Loucy (cell line): ENCODE measurements at regions not wholly inside any gene's neighbourhood (a gene's known extent, or its start where the extent isn't known, plus 50 kb on each side); places are given as distances from the start of the nearest gene placed in this dataset.

Experiments
- H2AFZ ChIP-seq: fragments of 200-600 bp; sonication (generic); 2 replicates; pipeline ENCODE4 v1.6.0; 2016; ENCODE audit warnings: antibody characterized with exemption, mild to moderate bottlenecking, low read length, moderate library complexity
- H3F3A ChIP-seq: fragments of 200-600 bp; 2 replicates; pipeline ENCODE4 v1.6.0; 2016; ENCODE audit warnings: antibody characterized with exemption, low read depth, mild to moderate bottlenecking
- H3K27me3 ChIP-seq: fragments of 200-600 bp; sonication (generic); 2 replicates; pipeline ENCODE4 v1.6.1; 2014; ENCODE audit warnings: low read length, mild to moderate bottlenecking; ENCODE audit not compliant: insufficient read depth, poor library complexity, severe bottlenecking
- H3K36me3 ChIP-seq: fragments of 200-600 bp; sonication (generic); 2 replicates; pipeline ENCODE4 v1.6.1; 2016; ENCODE audit warnings: low read length; ENCODE audit not compliant: insufficient read depth
- H3K4me1 ChIP-seq: fragments of 200-600 bp; sonication (generic); 2 replicates; pipeline ENCODE4 v1.5.1; 2014; ENCODE audit warnings: low read length, mild to moderate bottlenecking; ENCODE audit not compliant: insufficient read depth, poor library complexity, severe bottlenecking
- H3K4me2 ChIP-seq: fragments of 200-600 bp; sonication (generic); 2 replicates; pipeline ENCODE4 v1.6.0; 2014; ENCODE audit warnings: antibody characterized with exemption, low read length, low read depth, mild to moderate bottlenecking; ENCODE audit not compliant: poor library complexity, severe bottlenecking
- H3K4me3 ChIP-seq: fragments of 200-600 bp; sonication (generic); 2 replicates; pipeline ENCODE4 v1.5.1; 2014; ENCODE audit warnings: low read length, mild to moderate bottlenecking, mixed read lengths; ENCODE audit not compliant: poor library complexity, severe bottlenecking
- H3K79me2 ChIP-seq: fragments of 200-600 bp; sonication (generic); 2 replicates; pipeline ENCODE4 v1.6.1; 2014; ENCODE audit warnings: low read length; ENCODE audit not compliant: insufficient read depth
- H3K9ac ChIP-seq: fragments of 200-600 bp; sonication (generic); 2 replicates; pipeline ENCODE4 v1.6.0; 2014; ENCODE audit warnings: mild to moderate bottlenecking, low read depth, low read length, moderate library complexity; ENCODE audit not compliant: poor library complexity, severe bottlenecking
- H3K9me2 ChIP-seq: fragments of 200-600 bp; sonication (generic); replicated peaks from 2 replicates; pipeline ENCODE4 v1.6.1; 2016; ENCODE audit warnings: low read depth, low read length, mixed read lengths
- H3K9me3 ChIP-seq: fragments of 200-600 bp; sonication (generic); 2 replicates; pipeline ENCODE4 v1.6.1; 2014; ENCODE audit warnings: mild to moderate bottlenecking, antibody characterized with exemption, low read length, low read depth; ENCODE audit not compliant: insufficient read depth
- H4K20me1 ChIP-seq: fragments of 200-600 bp; sonication (generic); 2 replicates; pipeline ENCODE4 v1.6.0; 2014; ENCODE audit warnings: antibody characterized with exemption, low read length, mild to moderate bottlenecking; ENCODE audit not compliant: insufficient read depth, poor library complexity, severe bottlenecking
- EZH2phosphoT487 ChIP-seq: fragments of 200-600 bp; IDR thresholded peaks from 2 replicates; pipeline ENCODE4 v1.6.1; 2018; ENCODE audit warnings: antibody characterized with exemption, mild to moderate bottlenecking, moderate library complexity, borderline replicate concordance
- TF ChIP-seq, protein P1 (sequence below): fragments of 200-600 bp; sonication (generic); conservative IDR thresholded peaks from 2 replicates; pipeline ENCODE4 v1.5.1; 2014; ENCODE audit warnings: mild to moderate bottlenecking, antibody characterized with exemption, low read length

DNA sequence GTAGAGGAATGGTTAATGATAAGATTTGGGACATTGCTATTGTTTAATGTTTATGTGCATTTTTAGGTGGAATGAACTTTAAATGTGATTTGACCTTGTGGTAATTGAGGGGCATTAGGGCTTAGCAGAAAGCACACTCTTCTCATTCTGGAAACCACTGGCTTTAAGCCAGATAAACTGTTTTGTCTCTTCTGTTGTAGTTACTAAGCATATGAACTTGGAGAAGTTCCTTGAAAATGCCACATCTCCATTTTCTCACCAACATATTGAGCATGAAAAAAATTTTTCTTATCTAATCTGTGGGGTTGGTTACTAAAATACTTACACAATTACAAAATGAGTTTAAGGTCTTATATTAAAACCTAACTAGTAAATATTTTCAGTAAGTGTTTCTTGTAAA is 70.8 kb upstream of the FSHR start:
- Histone ChIP-seq H3K27me3 (no peaks in the 10 kb centered on the region), H3K36me3 (no peaks in the 10 kb centered on the region), H3K9me3 (no peaks in the 10 kb centered on the region), H3K4me2 (no peak overlapping the region), H3K79me2 (no peaks in the 10 kb centered on the region), H3K9me2 (0 out of 2 replicates have a peak, but pooled peaks cover 5% of the 10 kb centered on the region), H4K20me1 (no peaks in the 10 kb centered on the region), H3K4me1 (no peaks in the 10 kb centered on the region), H3K9ac (no peak overlapping the region), H2AFZ (no peak overlapping the region), H3F3A (no peaks in the 10 kb centered on the region), H3K4me3 (no peak overlapping the region)
- TF ChIP-seq, protein P1, sequence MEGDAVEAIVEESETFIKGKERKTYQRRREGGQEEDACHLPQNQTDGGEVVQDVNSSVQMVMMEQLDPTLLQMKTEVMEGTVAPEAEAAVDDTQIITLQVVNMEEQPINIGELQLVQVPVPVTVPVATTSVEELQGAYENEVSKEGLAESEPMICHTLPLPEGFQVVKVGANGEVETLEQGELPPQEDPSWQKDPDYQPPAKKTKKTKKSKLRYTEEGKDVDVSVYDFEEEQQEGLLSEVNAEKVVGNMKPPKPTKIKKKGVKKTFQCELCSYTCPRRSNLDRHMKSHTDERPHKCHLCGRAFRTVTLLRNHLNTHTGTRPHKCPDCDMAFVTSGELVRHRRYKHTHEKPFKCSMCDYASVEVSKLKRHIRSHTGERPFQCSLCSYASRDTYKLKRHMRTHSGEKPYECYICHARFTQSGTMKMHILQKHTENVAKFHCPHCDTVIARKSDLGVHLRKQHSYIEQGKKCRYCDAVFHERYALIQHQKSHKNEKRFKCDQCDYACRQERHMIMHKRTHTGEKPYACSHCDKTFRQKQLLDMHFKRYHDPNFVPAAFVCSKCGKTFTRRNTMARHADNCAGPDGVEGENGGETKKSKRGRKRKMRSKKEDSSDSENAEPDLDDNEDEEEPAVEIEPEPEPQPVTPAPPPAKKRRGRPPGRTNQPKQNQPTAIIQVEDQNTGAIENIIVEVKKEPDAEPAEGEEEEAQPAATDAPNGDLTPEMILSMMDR: no peak
- no peak for TF ChIP-seq EZH2phosphoT487

DNA sequence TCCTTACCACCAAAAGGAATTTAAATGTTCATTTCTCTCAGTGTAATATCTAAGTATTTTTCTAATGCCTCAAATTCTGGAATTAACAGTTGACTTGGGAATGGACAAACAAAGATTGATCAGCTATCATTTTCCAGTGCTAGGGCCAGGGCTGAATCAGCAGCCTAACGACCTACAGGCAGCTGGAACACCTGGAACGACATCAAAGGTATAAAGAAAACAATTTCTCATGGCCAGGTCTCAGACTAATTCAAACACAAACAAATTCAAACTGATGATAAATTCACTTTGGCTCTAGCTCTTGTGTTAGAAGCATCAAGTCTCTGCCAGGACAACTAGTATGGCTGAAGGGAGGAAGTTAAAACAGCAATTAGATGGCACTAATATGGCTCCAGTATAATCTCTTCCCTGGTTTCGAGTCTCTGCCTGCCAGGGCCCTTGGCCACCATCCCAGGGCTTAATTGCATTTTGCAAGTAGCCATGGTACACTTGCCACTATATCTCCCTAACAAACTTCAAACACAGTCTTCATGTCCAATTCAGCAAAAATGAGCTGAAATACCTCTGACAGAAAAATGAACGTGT is 70.2 kb upstream of the FSHR start:
- TF ChIP-seq, protein P1: no peak
- no peak for TF ChIP-seq EZH2phosphoT487
- no peaks in the 10 kb centered on the region for H3K9me3 ChIP-seq
- H2AFZ ChIP-seq: no peak overlapping the region
- no peaks in the 10 kb centered on the region for H3K79me2 ChIP-seq
- H3K27me3 ChIP-seq: no peaks in the 10 kb centered on the region
- H3K4me2 ChIP-seq: no peak overlapping the region
- no peaks in the 10 kb centered on the region for H3K4me1 ChIP-seq
- no peaks in the 10 kb centered on the region for H3K36me3 ChIP-seq
- 0 out of 2 replicates have a peak, but pooled peaks cover 5% of the 10 kb centered on the region for H3K9me2 ChIP-seq
- H3K9ac ChIP-seq: no peak overlapping the region
- H3F3A ChIP-seq: no peaks in the 10 kb centered on the region
- no peaks in the 10 kb centered on the region for H4K20me1 ChIP-seq
- H3K4me3 ChIP-seq: no peak overlapping the region

DNA sequence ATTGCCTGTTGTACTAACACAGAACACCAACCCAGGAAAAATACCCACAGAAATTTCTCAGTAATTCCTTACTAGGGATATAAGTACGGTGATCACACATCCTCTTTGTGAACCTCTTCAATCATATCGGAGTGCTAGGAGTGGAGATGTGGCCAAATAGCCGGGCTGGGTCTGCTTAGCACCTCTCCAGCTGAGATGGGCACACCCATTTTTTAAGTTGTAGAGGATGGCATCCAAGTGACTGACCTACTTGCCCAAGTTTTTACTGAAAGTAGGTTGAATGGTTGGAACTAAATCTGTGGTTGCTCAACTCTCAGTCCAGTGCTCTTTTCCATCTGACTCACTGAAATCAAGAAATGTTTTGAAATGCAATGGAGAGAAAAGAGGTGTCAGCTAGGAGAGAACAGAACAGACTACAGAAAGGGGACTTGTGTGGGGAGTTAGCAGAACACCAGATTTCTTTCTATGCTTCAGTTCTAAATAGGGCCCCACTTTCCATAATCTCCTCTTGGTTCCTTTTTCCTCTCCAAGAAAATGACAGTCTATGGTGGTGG is 68.7 kb upstream of the FSHR start:
- Histone ChIP-seq H3K79me2 (no peaks in the 10 kb centered on the region), H3K9me3 (no peaks in the 10 kb centered on the region), H2AFZ (no peak overlapping the region), H4K20me1 (no peaks in the 10 kb centered on the region), H3K27me3 (no peaks in the 10 kb centered on the region), H3K9me2 (0 out of 2 replicates have a peak, but pooled peaks cover 5% of the 10 kb centered on the region), H3K9ac (no peak overlapping the region), H3K4me2 (no peak overlapping the region), H3K4me1 (no peaks in the 10 kb centered on the region), H3F3A (no peaks in the 10 kb centered on the region), H3K36me3 (no peaks in the 10 kb centered on the region), H3K4me3 (no peak overlapping the region)
- TF ChIP-seq, protein P1: no peak
- TF ChIP-seq EZH2phosphoT487: no peak
